Fibroblast of skin of right biceps (primary cell): ENCODE measurements at regions not wholly inside any gene's neighbourhood (a gene's known extent, or its start where the extent isn't known, plus 50 kb on each side); places are given as distances from the start of the nearest gene placed in this dataset.
A peak's percentile ranks its signal among the peaks of the same experiment; 100 is the strongest.

Source experiments
- DNase-seq: peaks from one replicate; pipeline ENCODE4 v3.0.0-alpha.2; 2013

DNA sequence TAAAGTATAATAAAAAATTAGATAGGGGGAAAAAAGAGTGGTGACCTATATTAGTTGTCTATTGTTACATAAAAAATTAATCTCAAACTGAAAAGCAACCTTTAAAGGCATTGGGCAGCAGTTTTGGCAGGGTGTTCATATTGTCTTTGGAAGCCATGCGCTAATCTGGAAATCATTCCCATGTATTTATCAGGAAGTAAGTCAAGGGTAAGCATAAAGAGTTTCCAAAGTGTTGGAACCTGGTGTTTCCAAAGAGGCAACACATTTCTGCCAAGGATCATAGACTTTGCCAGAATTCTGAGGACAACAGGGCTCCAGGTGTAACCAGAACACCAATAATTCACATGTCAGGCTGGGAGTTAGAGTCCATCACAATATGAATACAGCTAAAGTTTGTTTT is 55.7 kb upstream of the EGFR start:
- no peak for DNase-seq

DNA sequence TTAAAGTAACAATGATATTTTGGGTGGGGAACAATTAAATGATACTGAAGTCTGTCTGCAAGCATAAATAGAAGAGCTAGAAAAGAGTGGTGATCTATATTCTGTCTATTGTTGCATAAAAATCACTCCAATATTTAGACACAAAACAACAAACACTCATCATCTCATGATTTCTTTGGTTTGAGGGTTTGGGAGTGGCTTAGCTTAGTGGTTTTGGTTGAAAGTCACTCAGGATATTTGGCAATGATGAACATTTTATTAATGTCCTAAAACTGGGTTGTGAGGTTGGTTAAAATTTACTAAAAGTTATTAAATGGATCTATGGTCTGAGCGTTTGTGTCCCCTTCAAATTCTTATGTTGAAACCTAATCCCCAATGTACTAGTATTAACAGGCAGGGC is 54.7 kb upstream of the EGFR start:
- DNase-seq: no peak

GRCh38 chr7:54967377-54967776 is 51.4 kb upstream of the EGFR start:
- DNase-seq: peak; percentile 30

- DNase-seq: no peak
Measured at GRCh38 chr7:54968018-54968417, 50.8 kb upstream of the EGFR start.
